DMS53 (cell line): ENCODE measurements at regions not wholly inside any gene's neighbourhood (a gene's known extent, or its start where the extent isn't known, plus 50 kb on each side); places are given as distances from the start of the nearest gene placed in this dataset.

ENCODE experiments used
- DNase-seq: peaks from one replicate; lab custom pipeline; 2025; lab: John Stamatoyannopoulos, UW

DNA sequence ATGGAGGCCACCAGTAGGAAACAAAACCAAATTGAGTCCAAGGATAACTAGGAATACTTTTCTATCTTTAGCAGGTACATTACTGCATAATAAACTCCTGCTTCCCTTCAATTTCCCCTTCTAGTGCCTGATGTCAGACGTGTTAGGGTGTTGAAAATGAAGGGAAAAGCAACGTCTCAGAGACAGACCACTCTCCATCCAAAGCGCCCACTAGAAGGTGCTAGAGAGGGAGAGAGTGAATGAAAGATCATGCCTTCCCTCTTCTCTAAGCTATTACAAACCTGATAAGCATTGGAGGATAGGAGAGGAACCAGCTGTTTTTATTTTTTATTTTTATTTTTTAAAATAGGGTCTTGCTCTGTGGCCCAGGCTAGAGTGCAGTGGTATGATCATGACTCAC lies 64.1 kb downstream of the ZNF641 start:
- DNase-seq: peak; percentile 64

DNA sequence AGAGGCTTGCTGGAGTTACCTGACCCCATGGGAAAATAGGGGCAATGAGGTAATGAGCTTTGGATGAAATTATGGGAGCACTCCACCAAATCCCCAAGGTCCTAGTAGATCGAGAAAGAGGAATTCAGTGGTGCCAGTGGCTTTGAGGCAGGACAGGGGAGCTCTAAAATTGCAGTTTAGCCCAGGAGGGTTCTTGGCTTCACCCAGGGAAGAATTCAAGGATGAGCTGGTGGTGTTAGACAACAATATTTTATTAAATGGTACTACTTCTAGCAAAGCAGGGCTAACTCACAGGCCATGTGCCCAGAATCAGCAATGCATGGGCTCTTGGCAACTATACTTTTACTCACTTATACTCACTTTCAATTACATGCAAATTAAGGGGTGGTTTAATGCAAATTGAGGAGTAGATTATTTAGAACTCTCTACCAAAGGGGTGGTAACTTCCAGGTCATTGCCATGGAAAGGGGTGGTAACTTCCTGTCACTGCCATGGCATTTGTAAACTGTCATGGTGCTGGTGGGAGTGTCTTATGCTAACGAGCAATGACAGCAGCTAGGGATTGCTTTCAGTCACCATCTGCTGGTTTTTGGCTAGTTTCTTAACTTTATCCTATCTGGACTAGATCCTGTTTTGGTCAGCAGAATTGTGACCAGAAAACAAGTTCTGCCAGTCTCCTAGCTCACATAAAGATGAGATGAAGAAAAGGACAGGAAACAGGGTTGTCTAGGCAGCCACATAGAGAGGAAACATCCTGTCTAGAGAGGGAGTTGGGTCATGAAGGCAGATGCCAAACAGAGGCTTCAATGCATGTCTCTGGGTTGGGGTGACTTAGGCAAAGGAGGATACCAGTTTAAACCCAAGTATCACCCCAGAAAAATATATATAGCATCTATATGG lies 64.7 kb downstream of the ZNF641 start:
- peak; percentile 80 for DNase-seq

DNA sequence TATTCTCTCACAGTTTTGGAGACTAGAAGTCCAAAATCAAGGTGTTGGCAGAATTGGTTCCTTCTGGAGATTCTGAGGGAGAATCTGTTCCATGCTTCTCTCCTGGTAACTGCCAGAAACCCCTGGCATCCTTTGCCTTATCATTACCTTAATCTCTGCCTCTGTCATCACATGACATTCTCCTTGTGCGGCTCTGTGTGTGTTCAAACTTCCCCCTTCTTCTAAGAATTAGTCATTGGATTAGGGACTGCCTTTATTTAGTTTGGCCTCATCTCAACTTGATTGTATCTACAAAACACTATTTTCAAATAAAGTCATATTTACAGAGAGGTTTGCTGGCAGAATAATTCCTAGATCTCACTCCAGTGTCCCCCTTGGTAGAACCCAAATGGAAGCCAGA lies 68.9 kb downstream of the ZNF641 start:
- DNase-seq: no peak

DNA sequence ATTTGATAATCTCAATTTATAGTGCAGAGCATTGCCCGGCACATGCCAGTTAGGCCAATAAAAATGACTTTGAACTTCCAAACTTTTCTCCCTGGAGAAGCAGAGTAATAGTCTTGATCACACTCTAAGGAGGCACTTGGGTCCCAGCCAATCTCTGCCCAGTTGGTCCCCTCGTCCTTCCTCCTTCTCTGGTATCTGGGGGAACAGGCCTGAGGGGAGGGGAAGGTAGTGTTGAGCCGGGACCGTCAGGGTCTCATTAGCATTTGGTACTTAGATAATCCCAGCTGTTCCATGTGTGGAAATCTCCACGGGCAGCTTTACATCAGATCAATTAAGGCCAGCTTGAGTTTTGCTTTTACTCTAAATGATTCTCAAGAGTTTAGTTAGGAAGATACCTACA lies 70.1 kb downstream of the ZNF641 start:
- no peak for DNase-seq

DNA sequence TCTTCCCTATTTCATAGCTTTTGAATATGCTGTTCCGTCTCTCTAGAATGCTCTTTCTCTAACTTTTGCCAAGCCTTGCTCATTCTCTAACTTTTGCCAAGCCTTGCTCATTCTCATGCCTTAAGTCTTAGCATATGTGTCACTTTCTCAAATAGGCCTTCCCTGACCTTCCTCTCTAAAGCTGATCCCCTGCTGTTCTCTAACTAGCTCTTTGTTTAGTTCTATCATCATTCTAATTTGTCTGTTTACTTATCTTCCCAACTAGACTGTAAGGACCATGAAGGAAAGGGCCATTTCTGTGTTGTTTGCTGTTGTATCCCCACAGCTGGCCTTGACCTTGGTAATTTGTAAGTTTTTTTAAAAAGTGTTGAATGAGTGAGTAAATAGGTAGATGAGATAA lies 71.1 kb downstream of the ZNF641 start:
- no peak for DNase-seq

DNA sequence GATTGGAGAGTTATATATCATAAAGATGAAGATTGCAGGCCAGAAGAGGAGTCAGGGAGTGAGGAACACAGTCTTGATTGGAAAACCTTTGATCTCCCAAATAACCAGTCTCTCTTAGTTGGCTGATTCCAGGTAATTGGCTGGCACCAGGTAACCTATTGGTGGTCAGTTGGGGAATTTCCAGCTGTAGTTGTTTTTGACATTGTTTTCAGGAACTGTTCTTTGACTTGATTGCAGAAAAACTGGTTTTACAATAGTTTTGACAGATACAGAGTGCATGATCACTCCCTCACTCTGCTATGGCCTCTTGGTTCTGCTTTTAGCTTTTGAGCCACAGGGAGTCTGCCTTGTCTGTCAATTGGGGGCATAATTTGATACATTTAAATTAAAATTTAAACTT lies 71.6 kb downstream of the ZNF641 start:
- DNase-seq: peak; percentile 32

DNA sequence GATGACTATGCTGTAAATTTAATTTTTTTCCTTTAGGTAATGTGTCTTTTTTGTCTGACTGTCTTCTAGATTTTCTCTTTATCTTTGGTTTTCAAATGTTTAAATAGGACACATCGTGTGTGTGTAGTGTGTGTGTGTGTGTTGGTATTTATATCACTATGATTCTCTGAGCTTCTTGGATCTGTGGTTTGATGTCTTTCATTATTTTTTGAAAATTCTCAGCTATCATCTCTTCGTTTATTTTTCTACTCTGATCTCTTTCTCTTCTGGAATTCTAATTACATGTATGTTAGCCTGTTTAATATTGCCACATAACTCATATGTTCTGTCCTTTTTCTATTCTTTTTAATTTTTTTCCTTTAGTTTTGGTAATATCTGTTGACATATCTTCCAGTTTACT lies 73.5 kb upstream of the OR10AD1 start:
- no peak for DNase-seq

DNA sequence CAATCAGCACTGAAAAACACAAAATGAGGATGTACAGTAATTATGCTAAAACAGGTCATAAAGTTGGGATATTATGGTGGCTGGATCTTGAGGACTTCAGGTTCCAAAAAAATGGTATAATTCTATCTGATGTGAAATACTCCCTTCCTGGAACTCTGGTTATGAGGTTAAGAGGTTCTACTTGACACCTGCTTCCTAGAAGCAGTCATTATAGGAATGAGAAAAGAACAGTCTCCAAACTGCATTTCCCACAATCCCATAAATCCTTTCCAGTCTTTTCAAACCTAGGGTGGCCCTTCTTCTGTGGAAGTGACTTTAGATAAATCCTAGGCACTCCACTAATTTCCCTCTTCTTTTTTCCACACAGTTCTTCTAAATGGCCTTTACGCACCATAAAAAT lies 63.7 kb upstream of the OR10AD1 start:
- no peak for DNase-seq

DNA sequence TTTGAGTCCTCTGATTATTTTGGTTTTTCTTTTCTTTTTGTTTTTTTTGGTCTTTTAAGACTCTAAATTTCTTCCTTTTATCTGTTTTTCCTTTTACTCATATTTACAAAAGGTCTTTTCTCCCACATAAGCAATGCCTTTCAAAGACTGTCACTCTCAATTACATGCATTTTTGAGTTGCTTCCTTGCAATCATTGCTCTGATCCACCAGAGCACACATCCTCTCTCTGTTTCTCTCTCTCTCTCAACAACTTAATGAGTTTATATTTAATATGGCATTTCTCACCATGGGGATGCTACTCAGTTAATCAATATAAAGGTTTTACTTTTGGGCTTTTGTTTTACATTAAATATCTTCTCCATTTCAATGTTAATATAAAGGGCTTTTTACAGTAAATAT lies 62.7 kb upstream of the OR10AD1 start:
- DNase-seq: no peak

DNA sequence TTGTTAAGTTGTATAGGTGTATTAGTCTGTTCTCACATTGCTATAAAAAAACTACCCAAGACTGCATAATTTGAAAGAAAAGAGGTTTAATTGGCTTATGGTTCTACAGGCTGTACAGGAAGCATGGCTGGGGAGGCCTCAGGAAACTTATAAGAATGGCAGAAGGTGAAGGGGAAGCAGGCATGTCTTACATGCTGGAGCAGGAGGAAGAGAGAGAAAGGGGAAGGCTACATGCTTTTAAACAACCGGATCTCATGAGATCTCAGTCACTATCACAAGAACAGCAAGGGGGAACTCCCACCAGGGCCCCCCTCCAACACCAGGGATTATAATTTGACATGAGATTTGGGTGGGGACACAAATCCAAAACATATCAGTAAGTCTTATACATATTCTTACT lies 60.5 kb upstream of the OR10AD1 start:
- no peak for DNase-seq

DNA sequence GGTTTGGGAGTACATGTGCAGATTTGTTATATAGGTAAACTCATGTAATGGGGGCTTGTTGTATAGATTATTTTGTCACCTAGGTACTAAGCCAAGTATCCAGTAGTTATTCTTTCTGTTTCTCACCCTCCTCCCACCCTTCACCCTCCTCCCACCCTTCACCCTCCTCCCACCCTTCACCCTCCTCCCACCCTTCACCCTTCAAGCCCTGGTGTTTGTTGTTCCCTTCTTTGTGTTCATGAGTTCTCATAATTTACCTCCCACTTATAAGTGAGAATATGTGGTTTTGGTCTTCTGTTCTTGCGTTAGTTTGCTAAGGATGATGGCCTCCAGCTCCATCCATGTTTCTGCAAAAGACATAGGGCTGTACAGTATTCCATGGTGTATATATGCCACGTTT lies 58.7 kb upstream of the OR10AD1 start:
- DNase-seq: no peak
